ENCODE measurements at regions not wholly inside any gene's neighbourhood (a gene's known extent, or its start where the extent isn't known, plus 50 kb on each side); places are given as distances from the start of the nearest gene placed in this dataset.

- Histone ChIP-seq H2AK5ac (ENCODE audit: insufficient read length, low read length) (no peak overlapping the region), H3K4me1 (ENCODE audit: insufficient read depth, low read length) (no peaks in the 10 kb centered on the region), H3K79me2 (ENCODE audit: insufficient read depth, low read length) (no peaks in the 10 kb centered on the region), H3K56ac (ENCODE audit: insufficient read length, low read depth, low read length) (no peak overlapping the region), H3T11ph (ENCODE audit: low read length) (no peak overlapping the region), H2BK15ac (ENCODE audit: low read depth, low read length) (no peak overlapping the region), H2BK20ac (ENCODE audit: low read depth, low read length, poor library complexity, severe bottlenecking) (no peak overlapping the region), H3K14ac (ENCODE audit: insufficient read depth, low read length) (no peak overlapping the region), H4K20me1 (ENCODE audit: control insufficient read depth, insufficient read depth, insufficient read length) (no peaks in the 10 kb centered on the region), H3K18ac (ENCODE audit: insufficient read length, low read depth, low read length) (no peak overlapping the region), H3K27ac (ENCODE audit: insufficient read length, low read depth, low read length) (no peak overlapping the region), H3K9me3 (ENCODE audit: control insufficient read depth, low read depth, low read length) (peaks cover 11% of the 10 kb centered on the region), H4K91ac (ENCODE audit: insufficient read length, low read depth, low read length) (no peak overlapping the region), H3K4me2 (ENCODE audit: insufficient read depth, insufficient read length, low read length) (no peak overlapping the region), H4K8ac (replicated peaks; ENCODE audit: insufficient read length, low read depth, low read length) (no peak overlapping the region), H2BK5ac (ENCODE audit: insufficient read length, low read length) (no peak overlapping the region), H3K23me2 (ENCODE audit: insufficient read length, low read depth, low read length, poor library complexity, severe bottlenecking) (no peaks in the 10 kb centered on the region), H3K4ac (ENCODE audit: low read depth, low read length) (no peak overlapping the region), H4K5ac (ENCODE audit: insufficient read length, low read depth, low read length) (no peak overlapping the region), H2BK120ac (ENCODE audit: low read depth, low read length, poor library complexity, severe bottlenecking) (no peak overlapping the region), H2AFZ (ENCODE audit: low read length) (no peak overlapping the region), H3K9ac (ENCODE audit: extremely low read depth, insufficient read length, low read length) (no peak overlapping the region), H3K27me3 (ENCODE audit: insufficient read depth, low read length) (no peaks in the 10 kb centered on the region), H3K79me1 (ENCODE audit: insufficient read depth, low read depth, low read length, poor library complexity, severe bottlenecking) (no peaks in the 10 kb centered on the region), H2BK12ac (ENCODE audit: insufficient read length, low read depth, low read length) (no peak overlapping the region), H3K23ac (ENCODE audit: insufficient read length, low read depth, low read length) (no peak overlapping the region)
- H3K4me3 Mint-ChIP-seq = no peak overlapping the region
- peaks cover 7 to 12% of the 10 kb centered on the region in 2 experiments; a peak in 4 of 5 replicates for H3K9me3 Mint-ChIP-seq
- H3K4me1 Mint-ChIP-seq = peaks cover 16 to 21% of the 10 kb centered on the region in 2 experiments
- DNase-seq = no peak
- H3K27me3 Mint-ChIP-seq (ENCODE audit: low read depth) = no peaks in the 10 kb centered on the region
- no peak for TF ChIP-seq CTCF (conservative IDR thresholded peaks at IDR 0.05)
- H3K27ac Mint-ChIP-seq = peak overlapping the region in 1 of 3 experiments; percentile 61; a peak in 2 of 7 replicates
- H3K36me3 Mint-ChIP-seq (ENCODE audit: insufficient read depth in 1 of 3, low read depth in 3 of 3) = peaks cover 3 to 26% (median 18%) of the 10 kb centered on the region in 3 experiments; a peak in 6 of 7 replicates
Observed at GRCh38 chr2:146527166-146527565, 1317.7 kb upstream of the ACVR2A start.
